Left forelimb (tissue), 1 donor: ENCODE measurements at regions not wholly inside any gene's neighbourhood (a gene's known extent, or its start where the extent isn't known, plus 50 kb on each side); places are given as distances from the start of the nearest gene placed in this dataset.
"Not testable (repeated sequence)": the region's sequence is repeated elsewhere in the genome, so short reads cannot be mapped to it uniquely, and the experiment has no call there.

ENCODE experiments used
- DNase-seq: peaks from one replicate; pipeline ENCODE4 v3.0.0-alpha.2; 2018; ENCODE audit warnings: low spot score

- no peak for DNase-seq
Observed at GRCh38 chr2:15681089-15681885, 89.6 kb downstream of the DDX1 start.

GRCh38 chr2:15682354-15682753 lies 90.7 kb downstream of the DDX1 start:
- DNase-seq = no peak

- DNase-seq = no peak
Observed at GRCh38 chr2:15684161-15685039, 92.7 kb downstream of the DDX1 start.

GRCh38 chr2:15685143-15685542 lies 93.5 kb downstream of the DDX1 start:
- DNase-seq = no peak

GRCh38 chr2:15686643-15687042 lies 95.0 kb downstream of the DDX1 start:
- no peak for DNase-seq

- DNase-seq = no peak
Observed at GRCh38 chr2:15687243-15687642, 95.6 kb downstream of the DDX1 start.

GRCh38 chr2:15687720-15688119 lies 96.1 kb downstream of the DDX1 start:
- no peak for DNase-seq

GRCh38 chr2:15688924-15689568 lies 97.4 kb downstream of the DDX1 start:
- no peak for DNase-seq

GRCh38 chr2:15689654-15690053 lies 98.0 kb downstream of the DDX1 start:
- DNase-seq = no peak

- no peak for DNase-seq
Observed at GRCh38 chr2:15691586-15692310, 100.1 kb downstream of the DDX1 start.

GRCh38 chr2:15692551-15693377 lies 101.1 kb downstream of the DDX1 start:
- no peak for DNase-seq

GRCh38 chr2:15693382-15693781 lies 101.7 kb downstream of the DDX1 start:
- DNase-seq = no peak

- DNase-seq = no peak
Observed at GRCh38 chr2:15693926-15694588, 102.4 kb downstream of the DDX1 start.

- DNase-seq = no peak
Observed at GRCh38 chr2:15694589-15694986, 102.9 kb downstream of the DDX1 start.

GRCh38 chr2:15695582-15696330 lies 104.1 kb downstream of the DDX1 start:
- no peak for DNase-seq

- not testable (repeated sequence) for DNase-seq
Observed at GRCh38 chr2:15696606-15697170, 105.0 kb downstream of the DDX1 start.

- no peak for DNase-seq
Observed at GRCh38 chr2:15700131-15700530, 108.5 kb downstream of the DDX1 start.

GRCh38 chr2:15700599-15701340 lies 109.1 kb downstream of the DDX1 start:
- no peak for DNase-seq
